ENCODE measurements at regions not wholly inside any gene's neighbourhood (a gene's known extent, or its start where the extent isn't known, plus 50 kb on each side); places are given as distances from the start of the nearest gene placed in this dataset.

GRCh38 chr13:94829185-94829836 is 117.0 kb upstream of the SOX21 start:
- no peak for TF ChIP-seq CTCF (conservative IDR thresholded peaks at IDR 0.05; ENCODE audit: low read depth, low read length)
- TF ChIP-seq RFX5 (IDR thresholded peaks at IDR 0.05; ENCODE audit: low read depth, low read length), result no peak
- no peak for TF ChIP-seq RCOR1 (IDR thresholded peaks at IDR 0.05; ENCODE audit: insufficient replicate concordance, low read length)
- no peak for TF ChIP-seq POLR2A (IDR thresholded peaks at IDR 0.05; ENCODE audit: low read depth, low read length)
- no peak for TF ChIP-seq CEBPB (IDR thresholded peaks at IDR 0.05; ENCODE audit: low read depth, low read length)
- no peak for TF ChIP-seq MAZ (IDR thresholded peaks at IDR 0.05; ENCODE audit: borderline replicate concordance, low read depth, low read length)
- TF ChIP-seq BHLHE40 (IDR thresholded peaks at IDR 0.05; ENCODE audit: low read depth, low read length), result no peak
- TF ChIP-seq FOS (IDR thresholded peaks at IDR 0.05; ENCODE audit: low read depth, low read length), result no peak
